Stimulated activated CD4-positive, alpha-beta T cell treated with anti-CD3 and anti-CD28 coated beads, Interleukin-2, amount 100 ng/mL, for 24 hours (primary cell): ENCODE measurements at regions not wholly inside any gene's neighbourhood (a gene's known extent, or its start where the extent isn't known, plus 50 kb on each side); places are given as distances from the start of the nearest gene placed in this dataset.
"Not testable (repeated sequence)": the region's sequence is repeated elsewhere in the genome, so short reads cannot be mapped to it uniquely, and the experiment has no call there.

Experiments used
- DNase-seq, 2 donors: peaks; one replicate each; pipeline ENCODE4 v3.0.0-alpha.2; 2020

- DNase-seq, result no peak
These were observed 116.9 kb downstream of the RND3 start for GRCh38 chr2:150370561-150370960.

- DNase-seq, result no peak
These were observed 117.6 kb downstream of the RND3 start for GRCh38 chr2:150369862-150370261.

GRCh38 chr2:150358468-150358807, 129.0 kb downstream of the RND3 start:
- no peak for DNase-seq

- no peak for DNase-seq
These were observed 129.5 kb downstream of the RND3 start for GRCh38 chr2:150357770-150358467.

DNA sequence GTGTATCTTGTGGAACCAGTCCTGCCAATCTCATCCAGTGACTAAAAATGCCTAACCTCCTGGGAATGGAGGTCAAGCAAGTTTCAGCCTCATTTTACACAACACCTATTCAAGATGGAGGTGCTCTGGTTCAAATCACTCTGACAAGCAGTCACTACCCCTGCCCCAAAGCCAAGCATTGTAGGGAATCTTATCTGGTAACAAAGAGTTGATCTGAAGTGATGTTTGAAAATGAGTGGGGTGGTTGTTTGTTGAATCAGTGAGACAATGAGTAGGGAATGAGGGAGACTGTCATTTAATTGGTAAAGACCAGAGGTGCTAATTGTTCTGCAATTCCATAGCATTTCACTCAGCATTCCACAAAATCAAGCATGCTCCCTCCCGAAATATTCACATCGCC, 132.0 kb downstream of the RND3 start:
- no peak for DNase-seq

DNA sequence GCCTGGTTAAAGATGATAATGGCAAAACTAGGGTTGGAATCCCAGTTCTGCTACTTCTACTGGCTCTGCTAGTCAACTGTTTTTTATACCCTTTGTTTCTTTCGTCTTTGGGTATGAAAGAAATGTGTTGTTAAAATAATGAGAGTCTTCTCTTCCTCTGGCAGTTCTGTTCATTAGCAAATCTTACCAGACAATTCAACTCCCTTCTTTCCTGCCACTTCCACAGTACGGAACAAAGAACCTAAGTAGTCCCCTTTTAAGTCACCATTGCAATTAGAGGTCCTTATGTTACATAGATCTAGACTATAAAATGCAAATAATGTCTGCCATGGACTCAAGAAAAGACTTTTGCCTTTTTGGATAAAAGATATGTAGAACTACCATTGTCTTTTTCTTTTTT, 134.1 kb downstream of the RND3 start:
- no peak for DNase-seq

DNA sequence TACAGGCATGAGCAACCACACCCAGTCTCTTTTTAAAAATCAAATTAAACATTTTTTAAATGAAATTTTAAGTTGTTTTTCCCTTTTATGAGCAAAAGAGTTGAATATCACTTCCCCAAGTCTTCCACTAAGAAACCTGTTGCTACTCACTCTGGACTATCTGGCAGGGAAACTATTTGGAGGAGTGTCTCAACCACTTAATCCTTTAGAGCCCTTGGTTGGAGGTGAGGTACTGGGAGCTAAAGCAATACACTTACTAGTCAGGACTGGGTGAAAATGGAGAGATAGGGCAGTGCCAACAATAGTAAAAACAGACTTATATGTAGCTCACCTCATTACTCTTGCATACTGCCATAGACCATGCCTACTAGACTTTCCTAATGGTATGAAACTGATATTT, 135.5 kb downstream of the RND3 start:
- no peak for DNase-seq

DNA sequence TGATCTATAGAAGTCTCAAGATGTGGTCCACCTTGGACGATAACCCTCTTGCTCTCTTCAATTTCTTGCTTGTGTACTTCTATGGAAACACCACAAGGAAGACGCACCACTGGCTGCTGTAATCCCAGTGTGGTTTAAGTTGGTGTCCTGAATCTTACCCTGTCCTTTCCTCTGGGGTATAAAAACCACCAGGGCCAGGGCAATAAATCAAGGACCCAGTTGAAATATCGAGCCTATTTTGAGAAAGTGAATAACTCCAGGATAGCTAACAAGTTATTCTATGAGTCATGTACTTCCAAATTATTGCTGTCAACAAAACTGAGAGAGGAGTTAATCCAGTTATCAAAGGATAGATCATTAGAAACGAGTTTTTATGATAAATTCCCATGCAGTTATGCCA, 137.0 kb downstream of the RND3 start:
- no peak for DNase-seq

DNA sequence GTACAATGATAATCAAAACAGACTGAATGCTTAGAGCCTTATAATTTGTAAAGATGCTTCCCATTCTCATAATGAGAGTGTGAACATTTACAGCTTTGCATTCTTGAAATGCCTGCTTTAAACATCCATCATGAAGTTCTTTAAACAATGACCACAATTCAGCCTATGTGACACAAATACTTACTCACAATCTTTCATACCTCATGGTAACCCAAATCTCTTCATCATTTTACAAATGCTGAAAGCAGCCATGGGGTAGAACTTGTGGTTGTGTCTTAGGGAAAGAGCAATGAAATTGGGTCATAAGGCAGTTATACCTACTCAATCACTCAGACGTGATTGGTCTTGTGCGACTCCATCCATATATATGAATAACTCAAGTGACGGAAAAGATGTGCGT, 140.7 kb downstream of the RND3 start:
- DNase-seq, result no peak

GRCh38 chr2:150341982-150342680, 145.3 kb downstream of the RND3 start:
- no peak for DNase-seq

DNA sequence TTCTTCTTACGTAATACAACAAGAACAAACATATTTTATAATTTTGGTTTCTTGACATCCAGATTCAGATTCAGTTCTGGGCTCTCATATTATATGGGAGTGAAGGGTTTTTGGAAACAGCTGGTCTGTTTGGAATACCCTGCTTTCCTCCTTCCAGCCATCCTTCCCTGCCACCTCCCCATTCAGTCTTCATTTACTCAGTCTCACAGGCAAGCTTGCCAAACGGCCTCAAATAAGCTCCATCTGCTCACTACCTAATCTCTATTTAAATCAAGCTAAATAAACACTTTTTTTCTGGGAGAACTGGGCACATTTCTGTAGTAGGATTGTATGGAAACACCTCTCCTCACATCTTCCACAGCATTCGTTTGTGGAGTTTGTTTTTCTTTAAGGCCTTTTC, 147.5 kb downstream of the RND3 start:
- DNase-seq, result no peak

DNA sequence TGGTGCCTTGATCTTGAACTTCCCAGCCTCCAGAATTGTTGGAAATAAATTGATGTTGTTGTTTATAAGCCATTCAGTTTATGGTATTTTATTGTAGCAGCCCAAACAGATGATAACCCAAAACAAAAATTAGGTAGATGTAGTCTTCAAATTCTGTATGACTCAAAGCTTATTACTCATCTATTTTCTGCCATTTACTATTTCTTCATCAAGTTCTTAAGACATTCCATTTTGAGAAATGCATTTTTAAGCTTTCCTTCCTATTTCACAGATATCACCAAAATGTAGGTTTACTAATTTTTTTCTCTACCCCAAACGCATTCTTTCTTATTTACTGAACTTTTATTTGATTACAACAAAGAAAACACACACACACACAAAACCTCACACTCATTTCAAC, 148.2 kb downstream of the RND3 start:
- DNase-seq, result no peak

- no peak for DNase-seq
These were observed 151.9 kb downstream of the RND3 start for GRCh38 chr2:150335596-150335995.

DNA sequence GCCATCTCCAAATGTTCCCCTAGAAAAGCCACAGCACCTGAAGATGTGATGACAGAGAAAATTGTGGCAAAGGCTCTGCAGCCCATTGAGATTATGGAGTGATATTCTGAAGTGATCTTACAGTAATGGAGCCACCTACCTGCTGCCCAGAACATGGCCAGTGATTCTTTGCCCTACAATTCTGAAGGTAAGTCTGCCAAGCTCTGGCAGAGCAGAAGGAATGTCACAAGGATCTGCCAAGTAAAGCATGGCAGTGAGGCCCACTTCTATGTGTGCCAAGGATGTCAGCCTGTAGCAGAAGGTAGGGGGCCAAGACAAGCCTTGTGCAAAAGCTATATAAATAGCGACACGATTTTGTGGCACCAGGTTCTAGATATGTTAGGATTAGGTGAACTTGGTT, 155.1 kb downstream of the RND3 start:
- no peak for DNase-seq

DNA sequence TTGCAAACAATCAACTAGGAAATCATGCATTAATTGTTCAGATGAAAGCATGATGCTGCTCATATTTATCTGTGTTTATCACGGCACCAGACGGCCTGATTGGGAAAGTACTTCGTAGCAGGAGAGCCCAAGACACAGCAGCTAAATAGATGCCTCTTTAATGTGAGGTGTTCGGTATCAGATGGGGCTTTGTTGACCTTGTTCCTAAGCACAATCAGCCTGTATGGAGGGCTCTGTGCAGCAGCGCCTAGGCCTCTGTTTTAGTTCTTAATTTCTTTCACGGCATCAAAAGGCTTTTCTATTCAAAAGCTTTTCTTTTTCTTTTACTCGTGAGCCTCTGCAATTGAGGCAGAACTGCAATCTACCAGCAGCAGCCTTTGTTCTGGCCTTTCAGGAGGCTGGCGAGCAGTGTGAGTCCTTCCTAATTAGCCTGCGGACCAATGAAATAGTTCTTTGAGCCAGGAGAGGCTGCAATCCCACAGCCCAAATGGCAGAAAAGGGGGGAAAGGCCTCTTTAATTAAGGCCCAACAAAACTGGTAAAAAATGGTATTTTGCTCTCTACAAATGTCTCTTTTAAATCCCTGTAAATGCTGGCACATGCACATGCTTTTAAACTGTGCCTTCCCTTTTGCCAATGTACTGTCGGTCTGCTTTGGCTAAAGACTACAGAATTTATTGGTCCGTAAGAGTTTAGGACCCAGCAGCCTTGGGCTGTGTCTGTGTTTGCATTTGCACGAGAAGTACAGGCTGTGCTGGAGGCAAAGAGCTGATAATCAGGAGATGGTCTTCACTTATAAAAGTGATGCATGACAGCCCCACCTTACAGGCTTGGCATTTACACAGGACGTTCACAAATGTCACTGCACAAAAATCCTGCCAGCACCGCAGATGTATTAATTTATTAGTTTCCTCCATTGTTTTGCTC, 159.6 kb downstream of the RND3 start:
- DNase-seq, result no peak

DNA sequence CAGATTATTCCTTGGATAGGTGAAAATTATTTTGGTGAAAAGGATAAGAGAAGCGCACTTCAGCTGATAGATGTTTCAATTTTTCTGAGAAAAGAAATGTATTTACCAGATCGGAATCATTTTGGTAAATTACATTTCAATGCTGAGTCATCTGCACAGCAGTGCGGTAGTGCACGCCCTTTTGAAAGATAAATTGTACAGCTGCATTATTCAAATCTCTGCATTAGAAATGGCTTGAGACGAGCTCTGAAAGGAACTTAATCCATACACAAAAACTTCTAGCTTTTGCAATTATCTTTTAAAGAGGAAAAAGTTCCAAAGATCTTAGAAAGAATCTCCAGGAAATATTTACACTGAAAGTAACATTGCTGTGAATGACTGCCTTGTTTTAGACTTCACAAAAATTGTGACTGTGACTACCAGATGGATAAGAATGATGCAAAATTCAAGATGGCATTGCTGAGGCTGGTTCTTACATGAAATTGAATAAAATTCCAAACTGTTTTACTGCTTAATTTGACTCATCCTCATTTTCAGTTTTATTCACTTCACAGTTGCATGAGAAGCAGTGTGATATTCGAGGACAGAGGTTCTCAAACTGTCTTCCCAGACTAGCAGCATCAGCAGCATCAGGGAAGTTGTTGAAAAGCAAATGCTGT, 161.7 kb downstream of the RND3 start:
- no peak for DNase-seq

- not testable (repeated sequence) for DNase-seq
These were observed 164.4 kb downstream of the RND3 start for GRCh38 chr2:150323071-150323470.

- DNase-seq, result no peak
These were observed 166.9 kb downstream of the RND3 start for GRCh38 chr2:150320608-150321007.

GRCh38 chr2:150319658-150320555, 167.6 kb downstream of the RND3 start:
- DNase-seq, result no peak

DNA sequence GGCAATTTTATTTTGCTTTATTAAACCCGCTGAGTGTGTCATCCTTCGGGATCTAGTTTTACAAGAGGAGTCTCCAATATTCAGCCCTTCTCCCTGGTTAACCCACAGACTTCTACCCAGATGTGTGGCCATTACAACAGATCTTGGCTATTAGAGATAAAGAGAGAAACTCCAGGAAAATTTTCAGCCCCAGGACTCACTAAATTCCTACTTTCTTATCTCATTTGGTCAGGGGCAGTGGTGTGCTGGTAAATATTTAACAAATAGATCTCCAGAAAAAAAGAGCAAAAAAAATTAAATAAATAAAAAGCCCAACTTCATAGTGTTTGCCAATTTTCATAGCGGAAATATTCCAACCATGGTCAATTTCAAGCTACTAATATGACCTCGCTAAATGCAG, 168.4 kb downstream of the RND3 start:
- no peak for DNase-seq

GRCh38 chr2:150312271-150312670, 175.2 kb downstream of the RND3 start:
- no peak for DNase-seq
